MCF 10A (cell line): ENCODE measurements at regions not wholly inside any gene's neighbourhood (a gene's known extent, or its start where the extent isn't known, plus 50 kb on each side); places are given as distances from the start of the nearest gene placed in this dataset.
A peak's percentile ranks its signal among the peaks of the same experiment; 100 is the strongest.

Experiments
- BruUV-seq: library from RNA; stranded (reverse); fragments of 400-500 nt; replicated peaks from 2 replicates; lab custom pipeline; 2021; lab: Mats Ljungman, UMichigan
- CTCF ChIA-PET: fragments of 300-600 bp; sonication (Branson Sonifier 250); formaldehyde crosslinking; extraction: SDS; loops from one replicate; lab custom pipeline; 2021; ENCODE audit warnings: antibody characterized with exemption, inconsistent platforms; lab: Yijun Ruan, JAX
- POLR2A ChIA-PET: fragments of 300-600, 350-650 bp; sonication (Branson Sonifier 250); formaldehyde crosslinking; extraction: SDS; loops from one replicate; lab custom pipeline; 2020; ENCODE audit warnings: antibody characterized with exemption, inconsistent platforms; lab: Yijun Ruan, JAX
- DNase-seq: peaks from one replicate; pipeline ENCODE4 v3.0.0-alpha.2; 2018; ENCODE audit not compliant: unreplicated experiment
- H3K27ac Mint-ChIP-seq: one replicate; pipeline ENCODE4 v1.8.0; 2022; ENCODE audit warnings: mild to moderate bottlenecking, low read depth, mixed read lengths; ENCODE audit not compliant: unreplicated experiment
- H3K27me3 Mint-ChIP-seq: one replicate; pipeline ENCODE4 v1.8.0; 2022; ENCODE audit warnings: mixed read lengths; ENCODE audit not compliant: insufficient read depth, unreplicated experiment
- H3K36me3 Mint-ChIP-seq: one replicate; pipeline ENCODE4 v1.8.0; 2022; ENCODE audit warnings: mild to moderate bottlenecking, moderate library complexity, mixed read lengths; ENCODE audit not compliant: insufficient read depth, unreplicated experiment
- H3K4me1 Mint-ChIP-seq: one replicate; pipeline ENCODE4 v1.8.0; 2022; ENCODE audit warnings: mixed read lengths; ENCODE audit not compliant: insufficient read depth, unreplicated experiment
- H3K4me3 Mint-ChIP-seq: one replicate; pipeline ENCODE4 v1.8.0; 2022; ENCODE audit warnings: mild to moderate bottlenecking, moderate library complexity, mixed read lengths; ENCODE audit not compliant: unreplicated experiment
- H3K9me3 Mint-ChIP-seq: one replicate; pipeline ENCODE4 v1.8.0; 2022; ENCODE audit warnings: mixed read lengths; ENCODE audit not compliant: unreplicated experiment
- CTCF ChIP-seq: fragments of 200-600 bp; IDR thresholded peaks from one replicate; pipeline ENCODE4 v1.8.0; 2022; ENCODE audit warnings: antibody characterized with exemption, mild to moderate bottlenecking; ENCODE audit not compliant: unreplicated experiment
- intact Hi-C: fragments of 100-400 bp; cut with micrococcal nuclease; formaldehyde crosslinking; loops from 2 replicates; pipeline ENCODE4 v1.14.1; 2022

GRCh38 chr10:6920072-6921019 lies 340.3 kb upstream of the PRKCQ start:
- Mint-ChIP-seq H3K9me3 (no peaks in the 10 kb centered on the region), H3K4me1 (peaks cover 25% of the 10 kb centered on the region), H3K27me3 (no peaks in the 10 kb centered on the region), H3K4me3 (no peak overlapping the region), H3K36me3 (no peaks in the 10 kb centered on the region), H3K27ac (no peak overlapping the region)
- intact Hi-C loops = loop anchor here (1.0 to 10.0 kb wide), 4 partner anchors 200 to 497 kb away; no protein-coding TSS in a partner anchor
- TF ChIP-seq CTCF = peak; percentile 82
- CTCF ChIA-PET = interaction anchor here (0.5 to 3.1 kb wide), 52 partner anchors 8 to 798 kb away, joined by 3 to 28 read pairs (median 3); no protein-coding TSS in a partner anchor
- no TSS peak for BruUV-seq
- POLR2A ChIA-PET = interaction anchor here (0.6 to 1.3 kb wide), 6 partner anchors 14 to 524 kb away, joined by 3 to 5 read pairs (median 4); no protein-coding TSS in a partner anchor
- peak; percentile 79 for DNase-seq

GRCh38 chr10:6919077-6919476 lies 339.0 kb upstream of the PRKCQ start:
- CTCF ChIA-PET = interaction anchor here (0.6 to 3.1 kb wide), 19 partner anchors 78 to 501 kb away, joined by 3 to 28 read pairs (median 3); partner anchors contain the start of gene SFMBT2

GRCh38 chr10:6918305-6918704 lies 338.2 kb upstream of the PRKCQ start:
- no peak overlapping the region for H3K4me3 Mint-ChIP-seq
- H3K9me3 Mint-ChIP-seq = no peaks in the 10 kb centered on the region
- peak; percentile 51 for TF ChIP-seq CTCF
- BruUV-seq = no TSS peak
- no peak overlapping the region for H3K27ac Mint-ChIP-seq
- intact Hi-C loops = no loop called here
- ChIA-PET CTCF (interaction anchor here (0.6 to 3.1 kb wide), 17 partner anchors 16 to 502 kb away, joined by 3 to 28 read pairs (median 3); partner anchors contain the start of gene SFMBT2), POLR2A (interaction anchor here (0.6 to 1.3 kb wide), 4 partner anchors 179 to 323 kb away, joined by 3 read pairs; no protein-coding TSS in a partner anchor)
- DNase-seq = peak; percentile 46
- H3K4me1 Mint-ChIP-seq = peaks cover 10% of the 10 kb centered on the region
- H3K36me3 Mint-ChIP-seq = no peaks in the 10 kb centered on the region
- no peaks in the 10 kb centered on the region for H3K27me3 Mint-ChIP-seq

More at GRCh38 chr10:6919077-6919476, 339.0 kb upstream of the PRKCQ start:
- H3K4me3 Mint-ChIP-seq = no peak overlapping the region
- no peak for TF ChIP-seq CTCF
- no peaks in the 10 kb centered on the region for H3K27me3 Mint-ChIP-seq
- DNase-seq = no peak
- intact Hi-C loops = no loop called here
- H3K9me3 Mint-ChIP-seq = no peaks in the 10 kb centered on the region
- no TSS peak for BruUV-seq
- H3K4me1 Mint-ChIP-seq = peaks cover 13% of the 10 kb centered on the region
- no peaks in the 10 kb centered on the region for H3K36me3 Mint-ChIP-seq
- no peak overlapping the region for H3K27ac Mint-ChIP-seq
- POLR2A ChIA-PET = interaction anchor here (0.8 to 1.0 kb wide), 2 partner anchors 248 to 315 kb away, joined by 3 read pairs; no protein-coding TSS in a partner anchor

- no peak for TF ChIP-seq CTCF
- Mint-ChIP-seq H3K4me3 (no peak overlapping the region), H3K27me3 (no peaks in the 10 kb centered on the region), H3K9me3 (no peaks in the 10 kb centered on the region), H3K4me1 (peaks cover 10% of the 10 kb centered on the region), H3K36me3 (no peaks in the 10 kb centered on the region), H3K27ac (no peak overlapping the region)
- ChIA-PET CTCF (interaction anchor here (2.3 kb wide), 1 partner anchor 494 kb away, joined by 8 read pairs; the partner anchor contains the start of gene SFMBT2), POLR2A (interaction anchor here (0.7 kb wide), 1 partner anchor 512 kb away, joined by 3 read pairs; no protein-coding TSS in a partner anchor)
- intact Hi-C loops = no loop called here
- no peak for DNase-seq
- no TSS peak for BruUV-seq
Measured at GRCh38 chr10:6917125-6917524, 337.0 kb upstream of the PRKCQ start.
